GM21390 (cell line): ENCODE measurements at regions not wholly inside any gene's neighbourhood (a gene's known extent, or its start where the extent isn't known, plus 50 kb on each side); places are given as distances from the start of the nearest gene placed in this dataset.

Experiments
- ATAC-seq: cut with Tn5 transposase; IDR thresholded peaks from one replicate; pipeline ENCODE4 v1.9.1; 2021; ENCODE audit not compliant: unreplicated experiment

DNA sequence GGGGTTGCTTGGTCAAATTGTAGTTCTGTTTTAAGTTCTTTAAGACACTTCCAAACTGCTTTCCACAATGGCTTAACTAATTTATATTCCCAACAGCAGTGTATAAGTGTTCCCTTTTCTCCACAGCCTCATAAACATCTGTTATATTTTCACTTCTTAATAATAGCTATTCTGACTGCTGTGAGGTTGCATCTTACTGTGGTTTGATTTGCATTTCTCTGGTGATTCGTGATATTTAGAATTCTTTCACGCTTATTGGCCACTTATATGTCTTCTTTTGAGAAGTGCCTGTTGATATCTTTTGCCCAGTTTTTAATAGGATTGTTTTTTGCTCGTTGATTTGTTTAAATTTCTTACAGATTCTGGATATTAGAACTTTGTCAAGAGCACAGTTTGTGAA is 278.6 kb upstream of the ITM2A start:
- peak; percentile 72 for ATAC-seq

DNA sequence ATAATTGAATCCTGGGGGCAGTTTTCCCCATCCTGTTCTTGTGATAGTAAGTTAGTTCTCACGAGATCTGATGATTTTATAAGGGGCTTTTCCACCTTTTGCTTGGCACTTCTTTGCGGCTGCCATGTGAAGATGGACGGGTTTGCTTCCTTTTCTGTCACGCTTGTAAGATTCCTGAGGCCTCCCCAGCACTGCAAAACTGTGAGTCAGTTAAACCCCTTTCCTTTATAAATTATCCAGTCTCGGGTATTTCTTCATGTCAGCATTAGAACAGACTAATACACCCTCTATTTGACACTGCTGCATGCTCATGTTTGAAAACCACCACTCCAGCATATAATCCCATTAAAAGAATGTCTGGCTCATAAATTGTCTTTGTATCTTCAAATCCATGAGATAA is 264.4 kb upstream of the ITM2A start:
- no peak for ATAC-seq

DNA sequence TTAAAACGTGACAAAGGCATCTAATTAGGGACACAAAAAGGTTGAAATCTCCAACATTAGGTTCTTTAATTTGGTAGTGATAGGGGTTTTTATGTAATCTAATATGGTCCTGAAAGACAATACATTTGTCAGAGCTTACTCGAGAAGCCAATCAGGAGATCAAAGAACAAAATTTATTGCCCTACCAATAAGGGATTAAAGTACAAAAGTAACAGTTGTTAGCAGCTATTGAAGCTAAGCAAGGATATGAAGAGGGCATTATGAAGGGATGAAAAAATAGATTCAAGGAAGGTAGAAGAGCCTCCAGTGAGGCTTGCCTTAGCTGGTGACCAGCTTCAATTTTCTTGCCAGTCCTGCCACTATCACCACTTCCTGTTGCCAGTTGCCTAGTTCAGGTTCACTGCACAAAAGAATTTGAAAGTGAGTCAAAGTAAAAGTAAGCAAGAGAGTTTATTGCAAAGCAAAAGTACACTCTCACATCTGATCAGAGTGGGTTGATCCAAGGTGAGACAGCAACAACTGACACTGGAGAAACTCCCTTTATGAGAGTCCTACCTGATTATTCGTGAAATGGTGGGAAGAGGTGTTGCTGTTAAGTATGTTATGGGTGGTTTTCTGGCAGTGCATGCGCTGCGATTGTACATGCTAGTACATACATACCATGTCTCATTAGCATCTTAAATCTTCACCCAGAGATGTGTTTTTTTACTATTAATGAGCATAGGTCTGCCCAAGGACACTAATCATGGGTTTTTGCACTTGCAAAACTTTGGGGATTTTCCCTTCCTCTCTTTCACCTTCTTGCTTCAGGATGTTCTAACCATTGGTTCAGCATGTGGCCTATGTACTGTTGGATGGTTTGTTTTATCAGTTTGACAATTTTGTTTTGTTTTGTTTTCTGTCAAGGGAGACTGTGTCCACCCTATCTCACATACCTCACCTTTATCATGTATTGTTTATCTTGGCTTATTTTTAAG is 263.2 kb upstream of the ITM2A start:
- peak; percentile 90 for ATAC-seq

DNA sequence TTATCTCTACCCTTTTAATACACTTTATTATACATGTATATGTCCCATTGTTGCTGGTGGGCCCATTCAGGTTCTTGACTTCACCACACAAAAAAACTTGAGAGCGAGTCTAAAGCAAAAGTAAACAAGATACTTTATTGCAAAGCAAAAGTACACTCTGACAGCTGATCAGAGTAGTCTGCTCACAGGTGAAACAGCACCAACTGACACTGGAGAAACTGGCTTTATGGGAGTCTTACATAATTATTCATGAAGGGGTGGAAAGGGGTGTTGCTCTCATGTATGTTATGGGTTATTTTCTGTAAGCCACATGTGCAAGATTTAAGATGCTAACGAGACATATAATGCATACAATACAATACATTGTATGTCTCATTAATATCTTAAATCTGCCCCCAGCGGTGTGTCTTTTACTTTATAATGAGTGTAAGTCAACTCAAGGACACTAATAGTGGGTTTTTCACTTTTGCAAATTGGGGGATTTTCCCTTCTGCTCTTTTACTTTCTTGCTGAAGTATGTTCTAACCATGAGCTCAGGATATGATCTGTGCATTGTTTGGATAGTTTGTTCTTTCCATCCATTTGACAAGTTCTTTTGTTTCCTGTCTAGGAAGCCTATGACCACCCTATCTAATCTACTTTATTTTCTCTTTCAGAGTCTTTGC is 256.1 kb upstream of the ITM2A start:
- ATAC-seq = no peak

DNA sequence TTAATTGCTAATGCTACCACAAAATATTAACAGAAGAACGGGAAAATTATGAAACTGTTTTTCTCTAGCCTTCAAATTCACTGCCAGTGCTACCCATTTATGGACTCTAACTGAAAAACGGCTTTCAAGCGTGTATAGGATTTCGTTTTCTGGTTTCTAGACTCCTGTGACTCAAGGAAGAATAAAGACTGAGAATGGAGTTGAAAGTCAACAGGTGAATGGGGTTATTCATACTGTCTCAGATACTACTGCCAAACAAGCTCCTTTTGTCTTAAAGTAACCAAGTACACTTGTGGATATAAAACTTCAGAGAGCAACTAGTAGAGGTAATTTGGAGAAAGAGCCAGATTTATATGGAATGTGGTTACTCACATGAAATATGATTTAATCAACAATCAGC is 251.1 kb upstream of the ITM2A start:
- ATAC-seq = no peak

DNA sequence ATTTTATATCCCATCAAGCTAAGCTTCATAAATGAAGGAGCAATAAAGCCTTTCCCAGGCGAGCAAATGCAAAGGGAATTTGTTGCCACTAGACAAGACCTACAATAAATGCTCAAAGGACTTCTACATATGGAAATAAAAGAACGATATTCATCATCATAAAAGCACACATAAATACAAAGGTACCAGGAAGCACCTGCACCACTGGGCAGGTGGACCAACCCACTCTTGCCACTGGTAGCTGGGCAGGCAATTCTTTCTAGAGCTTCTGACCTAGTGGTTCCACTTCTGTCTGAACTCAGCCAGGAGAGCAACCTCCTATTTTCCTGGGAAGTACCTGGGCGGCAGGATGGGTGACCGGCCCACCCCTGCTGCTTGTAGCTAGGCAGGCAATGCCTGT is 237.2 kb upstream of the ITM2A start:
- no peak for ATAC-seq

DNA sequence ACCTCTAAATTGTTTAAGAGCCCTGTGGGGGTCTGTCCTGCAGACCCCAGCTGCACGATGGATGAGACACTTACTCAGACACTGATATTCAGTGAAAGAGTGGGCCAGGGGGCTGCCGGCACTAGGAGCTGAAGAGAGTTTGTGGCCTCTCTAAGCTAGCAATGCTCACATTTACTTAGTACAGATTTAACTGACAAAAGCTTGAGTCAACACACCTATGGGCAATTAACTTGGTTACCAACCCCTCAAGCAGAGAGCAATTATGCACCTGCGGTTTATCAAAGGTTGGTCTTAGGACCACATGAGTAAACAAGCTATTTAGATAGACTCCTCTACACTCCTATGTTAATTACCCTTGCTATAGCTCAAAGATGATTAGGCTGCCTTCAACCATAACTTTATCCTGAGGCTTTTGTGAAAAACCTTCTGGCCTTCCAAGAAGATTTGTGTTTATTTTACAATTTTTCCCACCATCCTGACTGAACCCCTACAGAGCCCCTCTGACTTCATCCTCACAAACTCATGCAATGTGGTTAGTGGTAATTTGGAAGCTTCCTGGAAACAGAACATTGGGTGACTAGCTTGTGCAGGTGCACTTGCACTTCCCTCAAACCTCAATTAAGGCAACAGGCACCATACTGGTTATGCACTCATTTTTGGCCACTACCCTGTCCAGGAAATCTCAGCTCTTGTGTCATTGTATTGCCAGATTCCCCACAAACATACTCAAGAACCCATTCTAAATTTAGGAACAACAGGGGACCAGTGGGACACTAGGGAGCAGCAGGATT is 234.4 kb upstream of the ITM2A start:
- no peak for ATAC-seq

DNA sequence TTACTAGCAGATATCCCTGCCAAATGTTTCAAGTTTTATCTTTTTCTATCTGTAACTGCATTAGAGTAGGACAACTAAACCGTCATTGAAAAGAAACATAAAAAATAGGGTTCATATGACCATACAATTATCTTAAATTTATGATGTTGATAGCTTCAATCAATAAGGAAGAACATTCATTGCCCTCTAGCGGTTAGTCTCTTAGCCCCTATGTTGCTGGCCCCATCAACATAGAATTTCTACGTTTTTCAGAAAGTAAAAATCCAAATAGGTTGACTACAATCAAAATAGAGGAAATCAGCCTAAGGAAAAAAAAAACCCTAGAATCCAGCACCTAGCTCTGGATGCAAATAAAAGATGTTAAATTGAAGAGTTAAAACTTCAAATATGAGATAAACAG is 225.1 kb upstream of the ITM2A start:
- ATAC-seq = no peak

DNA sequence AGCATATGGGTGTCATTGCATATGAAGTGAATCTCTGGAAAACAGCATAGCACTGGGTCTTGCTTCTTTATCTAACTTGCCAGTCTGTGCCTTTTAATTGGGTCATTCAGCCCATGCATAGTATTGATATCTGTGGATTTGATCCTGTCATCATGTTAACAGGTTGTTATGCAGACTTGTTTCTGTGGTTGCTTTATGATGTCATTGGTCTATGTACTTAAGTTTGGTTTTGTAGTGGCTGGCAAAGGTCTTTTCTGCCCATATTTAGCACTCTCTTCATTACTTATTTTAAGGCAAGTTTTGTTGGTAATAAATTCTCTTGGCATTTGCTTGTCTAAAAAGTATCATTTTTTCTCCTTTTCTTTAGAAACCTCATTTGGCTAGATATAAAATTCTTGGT is 221.1 kb upstream of the ITM2A start:
- ATAC-seq = no peak

DNA sequence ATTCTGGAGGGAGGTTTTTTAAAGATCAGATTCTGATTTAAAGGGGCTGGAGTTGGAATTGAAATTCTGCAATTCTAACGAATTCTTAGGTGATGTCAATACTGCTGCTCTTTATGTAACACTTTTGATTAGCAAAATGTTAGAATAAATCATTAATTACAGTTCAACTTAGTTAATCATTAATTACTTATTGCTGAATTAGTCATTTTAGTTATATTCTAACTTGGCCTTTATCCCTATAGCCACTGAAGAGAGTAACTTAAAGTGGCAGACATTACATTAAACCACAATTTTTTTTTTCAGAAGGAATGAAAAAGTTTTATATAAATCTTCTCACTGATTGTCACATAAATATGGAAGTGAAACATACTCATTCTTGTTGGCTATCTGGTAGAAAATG is 206.6 kb upstream of the ITM2A start:
- no peak for ATAC-seq

DNA sequence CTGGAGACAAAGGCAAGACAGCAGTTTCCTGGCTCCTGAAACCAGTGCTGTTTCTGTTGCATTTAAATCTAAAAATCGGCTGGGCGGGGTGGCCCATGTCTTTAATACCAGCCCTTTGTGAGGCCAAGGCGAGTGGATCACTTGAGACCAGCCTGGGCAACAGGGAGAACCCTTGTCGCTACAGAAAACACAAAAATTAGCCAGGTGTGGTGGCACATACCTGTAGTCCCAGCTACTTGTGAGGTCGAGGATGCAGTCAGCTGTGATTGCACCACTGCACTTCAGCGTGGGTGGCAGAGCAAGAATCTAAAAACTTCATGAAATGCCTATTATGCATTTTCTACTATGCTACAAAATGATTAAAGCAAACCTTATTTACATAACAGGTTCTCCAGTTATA is 205.4 kb upstream of the ITM2A start:
- no peak for ATAC-seq

DNA sequence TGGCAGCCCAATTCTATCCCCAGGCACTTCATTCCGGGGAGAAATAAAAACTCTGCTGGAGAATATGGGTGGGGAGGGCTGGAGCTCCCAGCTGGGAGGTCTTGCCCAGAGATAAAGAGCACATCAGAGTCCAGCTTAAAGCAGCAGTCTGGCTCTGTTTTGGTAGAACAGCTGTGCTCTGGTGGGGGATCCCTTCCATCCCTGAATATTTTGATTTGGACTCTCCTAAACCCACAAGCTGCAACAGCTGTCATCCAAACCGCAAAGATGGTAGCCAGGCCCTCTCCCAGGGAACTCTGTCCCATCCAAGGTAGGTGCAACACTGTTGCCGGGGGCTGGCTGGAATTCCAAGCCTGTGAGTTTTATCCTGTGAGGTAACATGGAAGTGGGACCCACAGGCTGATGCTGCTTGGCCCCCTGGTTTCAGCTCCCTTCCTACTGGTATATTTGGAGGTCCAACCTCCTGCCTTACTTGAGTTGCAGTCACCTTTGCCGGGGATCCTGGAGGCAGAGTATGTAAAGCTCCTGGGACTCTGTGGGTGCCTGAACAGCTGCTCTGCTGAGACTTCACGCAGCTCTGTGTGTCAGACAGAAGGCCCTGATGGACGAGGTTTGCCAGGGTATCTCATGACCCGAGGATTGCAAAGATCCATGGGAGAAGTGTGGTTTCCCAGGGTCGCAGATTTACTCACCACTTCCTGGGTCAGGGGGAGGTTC is 203.5 kb upstream of the ITM2A start:
- ATAC-seq = no peak

DNA sequence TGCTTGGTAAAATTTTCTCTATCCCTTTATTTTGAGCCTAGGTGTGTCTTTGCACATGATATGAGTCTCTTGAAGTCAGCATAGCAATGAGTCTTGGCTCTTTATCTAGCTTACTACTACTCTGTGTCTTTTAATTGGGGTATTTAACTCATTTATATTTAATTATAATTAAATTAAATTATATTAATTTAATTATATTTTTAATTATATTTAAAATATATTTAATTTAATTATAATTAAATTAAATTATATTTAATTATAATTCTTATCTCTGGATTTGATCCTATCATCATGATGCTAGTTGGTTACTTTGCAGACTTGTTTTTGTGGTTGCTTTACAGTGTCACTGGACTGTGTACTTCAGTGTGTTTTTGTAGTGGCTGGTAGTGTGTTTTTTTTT is 201.2 kb upstream of the ITM2A start:
- ATAC-seq = no peak

DNA sequence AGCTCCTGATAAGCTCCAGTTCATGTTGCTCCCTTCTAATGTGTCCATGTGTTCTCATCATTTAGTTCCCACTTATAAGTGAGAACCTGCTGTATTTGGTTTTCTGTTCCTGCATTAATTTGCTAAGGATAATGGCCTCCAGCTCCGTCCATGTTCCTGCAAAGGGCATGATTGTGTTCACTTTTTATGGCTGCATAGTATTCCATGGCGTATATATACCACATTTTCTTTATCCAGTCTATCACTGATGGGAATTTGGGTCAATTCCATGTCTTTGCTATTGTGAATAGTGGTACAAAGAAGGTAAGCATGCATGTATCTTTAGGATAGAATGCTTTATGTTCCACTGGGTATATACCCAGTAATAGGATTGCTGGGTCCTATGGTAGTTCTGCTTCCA is 197.2 kb upstream of the ITM2A start:
- ATAC-seq = no peak

DNA sequence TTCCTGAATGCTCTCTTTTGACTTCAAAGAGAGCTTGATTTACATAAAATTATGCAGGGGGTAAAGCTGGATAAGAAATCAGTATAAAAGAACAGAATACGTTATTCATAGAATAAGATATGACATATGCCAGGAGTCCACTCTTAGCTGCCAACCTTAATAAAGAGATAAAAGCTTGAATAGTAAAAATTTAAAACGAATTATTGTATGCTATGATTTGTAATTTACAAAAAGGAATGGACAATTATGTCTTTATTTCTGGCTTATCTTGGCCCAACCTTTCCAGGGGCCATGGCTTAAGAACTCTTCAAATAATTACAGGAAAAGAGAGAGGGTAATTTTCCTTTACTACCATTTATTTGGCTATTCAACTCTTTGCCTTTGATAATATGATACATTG is 192.2 kb upstream of the ITM2A start:
- ATAC-seq = no peak

DNA sequence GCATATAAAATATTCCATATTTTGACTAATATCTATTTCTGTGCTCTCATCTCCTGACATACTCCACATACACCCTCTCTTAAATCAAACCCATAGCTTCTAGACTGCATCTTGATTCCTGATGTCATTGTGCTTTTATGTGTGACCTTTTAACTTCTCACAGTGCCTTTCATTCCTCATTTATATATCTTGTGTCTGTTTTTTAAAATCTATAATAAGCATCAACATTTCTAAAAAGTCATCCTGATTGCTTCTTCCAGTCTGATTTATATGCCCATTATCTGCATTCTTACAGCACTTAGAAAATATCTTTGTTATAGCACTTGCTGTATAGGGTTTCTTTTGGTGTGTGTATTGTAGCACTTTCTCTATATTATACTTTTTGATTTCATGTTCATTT is 190.1 kb upstream of the ITM2A start:
- no peak for ATAC-seq

DNA sequence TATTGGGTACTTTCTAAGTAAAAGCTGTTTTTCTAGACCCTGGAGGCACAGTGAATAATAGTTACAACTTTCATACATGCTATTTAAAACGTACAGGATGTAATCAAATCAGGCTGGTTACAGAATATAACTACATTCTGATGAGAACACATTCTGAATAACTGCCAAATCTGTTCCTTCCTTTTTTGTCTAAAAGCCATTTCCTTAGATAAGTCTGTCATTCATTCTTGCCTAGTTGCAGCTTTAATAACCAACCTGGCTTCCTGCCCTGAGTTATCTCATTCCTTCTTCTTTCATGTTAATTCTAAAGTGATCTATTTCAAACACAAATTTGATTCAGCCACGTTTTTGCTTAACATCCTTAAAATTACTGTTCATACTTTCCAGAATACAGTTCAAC is 189.7 kb upstream of the ITM2A start:
- ATAC-seq = no peak

DNA sequence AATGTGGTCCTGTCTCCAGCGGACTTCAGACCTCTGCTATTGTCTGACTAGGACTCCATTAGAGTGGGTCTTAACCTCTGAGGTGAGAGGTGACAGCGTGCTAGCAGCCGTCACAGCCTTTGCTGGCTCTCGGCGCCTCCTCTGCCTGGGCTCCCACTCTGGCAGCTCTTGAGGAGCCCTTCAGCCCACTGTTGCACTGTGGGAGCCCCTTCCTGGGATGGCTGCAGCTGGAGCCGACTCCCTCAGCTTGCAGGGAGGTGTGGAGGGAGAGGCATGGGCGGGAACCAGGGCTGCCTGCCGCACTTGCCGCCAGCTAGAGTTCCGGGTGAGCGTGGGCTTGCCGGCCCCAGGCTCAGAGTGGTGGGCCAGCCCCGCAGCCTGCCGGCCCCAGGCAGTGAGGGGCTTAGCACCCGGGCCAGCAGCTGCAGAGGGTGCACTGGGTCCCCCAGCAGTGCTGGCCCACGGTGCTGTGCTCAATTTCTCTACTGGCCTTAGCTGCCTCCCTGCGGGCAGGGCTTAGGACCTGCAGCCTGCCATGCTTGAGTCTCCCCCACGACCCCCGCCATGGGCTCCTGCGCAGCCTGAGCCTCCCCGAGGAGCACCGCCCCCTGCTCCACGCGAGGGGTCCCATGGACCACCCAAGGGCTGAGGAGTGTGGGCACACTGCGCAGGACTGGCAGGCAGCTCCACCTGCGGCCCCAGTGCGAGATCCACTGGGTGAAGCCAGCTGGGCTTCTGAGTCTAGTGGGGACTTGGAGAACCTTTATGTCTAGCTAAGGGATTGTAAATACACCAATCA is 163.4 kb upstream of the ITM2A start:
- ATAC-seq = no peak

DNA sequence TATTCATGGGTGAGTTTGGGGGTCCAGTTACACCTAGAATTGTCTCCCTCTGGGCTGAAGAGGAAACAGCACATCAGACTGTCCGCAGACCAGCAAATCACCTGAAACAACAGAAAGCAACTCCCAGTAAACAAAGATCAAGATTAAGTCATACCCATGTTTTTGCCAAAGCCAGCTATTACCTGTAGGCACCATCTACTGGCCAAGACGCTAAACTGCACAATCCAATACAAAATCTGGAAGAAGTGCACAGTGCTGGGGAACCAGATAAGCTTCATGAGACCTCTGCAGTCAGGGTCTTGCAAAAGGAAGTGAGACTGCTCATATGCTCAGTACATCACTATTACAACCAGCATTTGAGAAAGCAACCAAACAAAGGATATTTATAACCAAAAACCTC is 157.5 kb upstream of the ITM2A start:
- no peak for ATAC-seq

DNA sequence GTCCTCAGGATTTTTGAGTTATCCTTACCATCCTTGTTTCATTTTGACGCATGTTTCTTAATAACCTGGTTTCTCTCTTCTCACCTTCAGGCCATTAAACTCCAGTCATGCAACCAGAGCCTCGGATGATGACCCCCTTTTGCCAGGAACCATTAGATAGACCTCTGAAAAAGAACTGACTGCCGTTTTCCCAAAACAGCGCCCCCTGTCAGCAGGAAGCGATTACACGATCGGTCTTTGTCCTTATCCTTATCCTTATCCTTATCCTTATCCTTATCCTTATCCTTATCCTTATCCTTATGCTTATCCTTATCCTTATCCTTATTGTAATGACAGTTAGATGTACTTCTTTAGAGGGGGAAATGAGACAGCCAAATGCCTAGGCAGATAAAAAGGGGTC is 148.4 kb upstream of the ITM2A start:
- ATAC-seq = no peak
